ENCODE measurements at regions not wholly inside any gene's neighbourhood (a gene's known extent, or its start where the extent isn't known, plus 50 kb on each side); places are given as distances from the start of the nearest gene placed in this dataset.

DNA sequence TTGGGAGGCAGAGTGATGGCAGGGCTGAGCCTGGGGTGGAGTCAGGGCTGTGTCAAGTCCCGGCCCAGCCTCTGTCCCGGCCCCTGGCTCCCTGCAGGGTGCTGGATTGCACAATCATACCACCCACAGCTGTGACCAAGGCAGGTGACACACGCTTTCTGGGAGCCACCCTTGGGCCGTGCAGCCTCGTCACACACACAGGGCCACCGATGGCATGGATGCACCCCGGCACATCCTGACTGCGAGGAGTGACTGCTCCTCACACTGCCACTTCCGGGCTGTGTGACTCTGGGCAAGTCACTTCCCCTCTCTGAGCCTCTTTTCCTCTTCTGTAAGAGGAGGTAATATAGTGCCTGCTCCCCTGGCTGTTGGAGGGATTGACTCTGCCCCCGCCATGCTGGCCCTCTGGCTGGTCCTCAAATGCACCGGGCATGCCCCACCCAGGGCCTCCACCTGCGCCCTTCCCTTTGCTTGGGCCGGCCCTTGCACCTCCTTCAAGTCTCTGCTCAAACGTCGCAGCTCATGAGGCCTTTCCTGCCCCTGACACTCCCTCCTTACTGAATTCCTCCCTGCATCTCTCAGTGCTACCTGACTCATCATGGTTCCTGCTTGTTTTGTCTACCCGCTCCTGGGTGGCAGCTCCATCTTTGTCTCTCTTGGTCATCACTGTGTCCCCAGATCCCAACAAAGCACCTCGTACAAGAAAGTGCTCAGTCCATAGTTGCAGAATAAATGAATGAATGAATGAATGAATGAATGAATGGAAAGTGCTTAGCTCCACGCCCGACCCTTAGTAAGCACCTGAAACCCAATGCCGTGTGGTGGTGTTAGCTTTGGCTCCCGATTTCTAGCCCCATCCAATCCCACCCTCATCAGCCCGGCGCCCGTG, 93.5 kb downstream of the CEBPB start:
- Histone ChIP-seq H3K27me3 (no peaks in the 10 kb centered on the region), H3K4me3 (no peak overlapping the region), H3K9me3 (no peaks in the 10 kb centered on the region), H3K27ac (replicated peaks in 1 of 4) (peak overlapping the region; percentile 63 to 74 (median 66)), H3K36me3 (no peaks in the 10 kb centered on the region), H3K4me1 (peaks cover 34 to 50% (median 46%) of the 10 kb centered on the region in 4 donors)
- intact Hi-C loops (cut with DNase I), result no loop called here
- 84% methylated on average over 20 of the region's 24 CpGs for WGBS
- TF ChIP-seq POLR2AphosphoS5 (IDR thresholded peaks at IDR 0.05), result peak in 1 of 2 donors; percentile 19
- no peak for TF ChIP-seq EP300 (IDR thresholded peaks at IDR 0.05)
- no peak for DNase-seq (ENCODE audit: extremely low spot score)

DNA sequence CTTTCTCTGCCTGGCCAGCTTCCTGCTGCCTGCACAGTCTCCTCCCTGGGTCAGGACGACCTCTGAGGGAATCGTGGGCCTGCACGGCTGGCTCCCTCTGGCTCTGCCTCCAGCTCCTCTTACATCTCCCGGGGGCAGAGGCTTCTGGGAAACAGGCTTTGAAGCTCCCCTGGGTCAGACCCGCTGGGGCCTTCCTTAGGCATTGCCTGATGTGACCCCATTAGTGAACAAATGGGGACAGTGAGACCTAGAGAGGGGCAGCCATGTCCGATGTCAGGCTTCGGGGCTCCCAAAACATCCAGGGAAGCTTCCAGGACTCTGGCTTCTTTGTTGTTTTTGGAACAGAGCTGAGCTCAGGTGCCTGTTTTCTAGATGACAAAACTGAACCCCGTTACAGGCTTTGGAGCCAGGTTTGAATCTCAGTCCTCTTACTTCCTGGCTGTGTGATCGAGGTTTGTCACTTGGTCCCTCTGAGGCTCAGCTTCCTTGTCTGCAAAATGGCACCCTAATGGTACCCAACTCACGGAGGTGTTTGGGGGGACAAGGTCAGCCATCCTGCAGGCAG, 94.3 kb downstream of the CEBPB start:
- WGBS, result 59% methylated on average over 10 of the region's 10 CpGs
- Histone ChIP-seq H3K4me3 (no peak overlapping the region), H3K9me3 (no peaks in the 10 kb centered on the region), H3K27me3 (no peaks in the 10 kb centered on the region), H3K4me1 (peaks cover 29 to 44% (median 41%) of the 10 kb centered on the region in 4 donors), H3K27ac (replicated peaks in 1 of 4) (peak overlapping the region; percentile 63 to 74 (median 66)), H3K36me3 (no peaks in the 10 kb centered on the region)
- intact Hi-C loops (cut with DNase I), result no loop called here
- no peak for TF ChIP-seq EP300 (IDR thresholded peaks at IDR 0.05)
- TF ChIP-seq, protein P1, sequence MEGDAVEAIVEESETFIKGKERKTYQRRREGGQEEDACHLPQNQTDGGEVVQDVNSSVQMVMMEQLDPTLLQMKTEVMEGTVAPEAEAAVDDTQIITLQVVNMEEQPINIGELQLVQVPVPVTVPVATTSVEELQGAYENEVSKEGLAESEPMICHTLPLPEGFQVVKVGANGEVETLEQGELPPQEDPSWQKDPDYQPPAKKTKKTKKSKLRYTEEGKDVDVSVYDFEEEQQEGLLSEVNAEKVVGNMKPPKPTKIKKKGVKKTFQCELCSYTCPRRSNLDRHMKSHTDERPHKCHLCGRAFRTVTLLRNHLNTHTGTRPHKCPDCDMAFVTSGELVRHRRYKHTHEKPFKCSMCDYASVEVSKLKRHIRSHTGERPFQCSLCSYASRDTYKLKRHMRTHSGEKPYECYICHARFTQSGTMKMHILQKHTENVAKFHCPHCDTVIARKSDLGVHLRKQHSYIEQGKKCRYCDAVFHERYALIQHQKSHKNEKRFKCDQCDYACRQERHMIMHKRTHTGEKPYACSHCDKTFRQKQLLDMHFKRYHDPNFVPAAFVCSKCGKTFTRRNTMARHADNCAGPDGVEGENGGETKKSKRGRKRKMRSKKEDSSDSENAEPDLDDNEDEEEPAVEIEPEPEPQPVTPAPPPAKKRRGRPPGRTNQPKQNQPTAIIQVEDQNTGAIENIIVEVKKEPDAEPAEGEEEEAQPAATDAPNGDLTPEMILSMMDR (IDR thresholded peaks at IDR 0.05), result no peak
- no peak for TF ChIP-seq POLR2AphosphoS5 (IDR thresholded peaks at IDR 0.05)
- TF ChIP-seq POLR2A (IDR thresholded peaks at IDR 0.05; ENCODE audit: low read depth), result no peak
- no peak for DNase-seq (ENCODE audit: extremely low spot score)

DNA sequence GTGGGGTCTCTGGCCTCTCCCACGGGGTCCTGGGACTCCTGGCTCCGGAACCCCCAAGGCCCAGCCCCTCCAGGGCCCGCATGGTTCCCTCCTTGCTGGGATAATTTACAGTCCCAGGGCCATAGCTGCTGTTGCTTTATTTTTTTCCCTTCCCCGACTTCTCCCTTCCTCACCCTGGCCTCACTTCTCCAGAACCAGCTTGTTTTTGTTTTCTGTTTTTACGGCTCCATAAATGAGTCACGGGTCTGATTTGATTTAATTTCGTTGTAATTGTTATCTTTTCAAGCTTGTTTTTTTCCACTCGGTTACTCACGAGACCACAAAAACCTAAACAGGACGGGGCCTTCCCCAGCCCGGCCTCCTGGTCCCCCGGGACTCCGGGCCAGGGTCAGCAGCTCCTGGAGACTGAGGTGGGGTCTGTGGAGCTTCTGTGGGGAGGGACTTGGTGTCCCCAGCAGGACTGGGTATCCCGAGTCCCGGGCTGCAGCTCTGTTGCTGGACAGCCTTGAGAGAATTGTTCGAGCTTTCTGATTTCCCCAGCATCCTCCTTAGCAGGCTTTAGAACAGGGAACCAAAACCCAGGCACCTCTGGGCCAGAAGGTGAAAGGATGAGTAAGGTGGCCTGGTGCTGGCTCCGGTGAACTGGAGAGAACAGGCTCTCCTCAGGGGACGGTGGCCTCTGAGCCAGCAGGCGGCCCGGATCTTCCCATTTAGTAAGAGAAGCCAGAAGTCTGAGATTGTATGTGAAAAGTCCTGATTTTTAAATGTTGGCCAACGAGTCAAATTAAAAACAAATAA, 94.9 kb downstream of the CEBPB start:
- no peak overlapping the region for H3K4me3 ChIP-seq
- intact Hi-C loops (cut with DNase I), result no loop called here

DNA sequence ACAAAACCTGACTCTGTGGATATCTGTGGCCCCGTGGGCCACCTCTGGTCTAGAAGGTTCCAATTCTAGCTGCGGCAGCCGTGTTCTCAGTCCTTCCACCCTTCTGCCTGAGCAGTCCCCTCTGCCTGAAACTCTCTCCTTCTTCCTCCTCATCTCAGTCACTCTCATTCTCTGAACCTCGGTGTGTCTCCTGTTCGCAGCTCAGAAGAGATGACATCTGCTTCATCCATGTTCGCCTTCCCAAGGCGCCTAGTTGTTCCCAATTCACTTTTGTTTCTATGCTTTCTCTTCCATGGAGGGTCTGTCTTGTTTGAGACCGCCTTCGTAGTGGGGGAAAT, 95.5 kb downstream of the CEBPB start:
- H3K27ac ChIP-seq (replicated peaks in 1 of 4), result peak overlapping the region; percentile 63 to 74 (median 66)
- TF ChIP-seq, protein P1 (IDR thresholded peaks at IDR 0.05), result no peak
- TF ChIP-seq POLR2AphosphoS5 (IDR thresholded peaks at IDR 0.05), result no peak
- TF ChIP-seq POLR2A (IDR thresholded peaks at IDR 0.05; ENCODE audit: low read depth), result no peak
- no peak for TF ChIP-seq EP300 (IDR thresholded peaks at IDR 0.05)
- H3K27me3 ChIP-seq, result no peaks in the 10 kb centered on the region
- H3K4me3 ChIP-seq, result no peak overlapping the region
- WGBS, result 75% methylated on average over 9 of the region's 9 CpGs
- no peaks in the 10 kb centered on the region for H3K9me3 ChIP-seq
- H3K4me1 ChIP-seq, result peaks cover 29 to 48% (median 43%) of the 10 kb centered on the region in 4 donors
- no peaks in the 10 kb centered on the region for H3K36me3 ChIP-seq
- intact Hi-C loops (cut with DNase I), result no loop called here
- no peak for DNase-seq (ENCODE audit: extremely low spot score)

More for the DNA sequence above, 94.9 kb downstream of the CEBPB start:
- DNase-seq (ENCODE audit: extremely low spot score), result no peak
- 67% methylated on average over 18 of the region's 21 CpGs for WGBS
- Histone ChIP-seq H3K27me3 (no peaks in the 10 kb centered on the region), H3K4me1 (peaks cover 29 to 44% (median 39%) of the 10 kb centered on the region in 4 donors), H3K36me3 (no peaks in the 10 kb centered on the region), H3K27ac (replicated peaks in 1 of 4) (peak overlapping the region; percentile 63 to 74 (median 66)), H3K9me3 (no peaks in the 10 kb centered on the region)
- TF ChIP-seq EP300 (IDR thresholded peaks at IDR 0.05), result no peak

DNA sequence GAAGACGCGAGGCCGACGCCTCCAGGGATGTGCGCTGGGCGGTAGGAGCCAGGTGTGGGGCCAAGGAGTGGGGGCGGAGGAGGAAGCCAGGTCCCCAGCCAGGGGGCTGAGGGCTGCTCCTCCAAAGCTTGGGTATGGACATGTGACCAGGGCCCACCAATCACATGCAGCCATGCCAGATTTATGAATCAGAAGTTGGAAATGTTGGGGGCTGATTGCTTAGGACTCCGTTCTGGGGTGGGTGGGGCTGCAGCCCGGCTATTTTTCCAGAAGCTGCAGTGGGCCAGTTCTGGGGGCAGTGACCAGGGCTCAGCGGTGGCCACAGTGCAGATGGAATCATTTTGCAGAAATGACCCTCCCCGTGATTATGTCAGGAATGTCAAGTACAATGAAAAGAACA, 96.0 kb downstream of the CEBPB start:
- Histone ChIP-seq H3K4me3 (no peak overlapping the region), H3K27ac (replicated peaks in 1 of 4) (peak overlapping the region; percentile 63 to 74 (median 66)), H3K36me3 (no peaks in the 10 kb centered on the region), H3K27me3 (no peaks in the 10 kb centered on the region), H3K4me1 (peaks cover 31 to 53% (median 47%) of the 10 kb centered on the region in 4 donors), H3K9me3 (no peaks in the 10 kb centered on the region)
- intact Hi-C loops (cut with DNase I), result no loop called here
- 67% methylated on average over 10 of the region's 11 CpGs for WGBS
- DNase-seq (ENCODE audit: extremely low spot score), result no peak
- TF ChIP-seq, protein P1 (IDR thresholded peaks at IDR 0.05), result no peak
- no peak for TF ChIP-seq POLR2AphosphoS5 (IDR thresholded peaks at IDR 0.05)
- no peak for TF ChIP-seq POLR2A (IDR thresholded peaks at IDR 0.05; ENCODE audit: low read depth)
- TF ChIP-seq EP300 (IDR thresholded peaks at IDR 0.05), result no peak

Data from esophagus muscularis mucosa (tissue), 4 donors.